AG04450 (cell line): ENCODE measurements at regions not wholly inside any gene's neighbourhood (a gene's known extent, or its start where the extent isn't known, plus 50 kb on each side); places are given as distances from the start of the nearest gene placed in this dataset.

Experiments used
- CTCF ChIA-PET: fragments of 300-600, 350-600 bp; formaldehyde crosslinking; extraction: SDS; loops from one replicate; lab custom pipeline; 2022; ENCODE audit warnings: antibody characterized with exemption, inconsistent platforms; lab: Charles Lee
- POLR2A ChIA-PET: fragments of 350-600 bp; formaldehyde crosslinking; extraction: SDS; loops from one replicate; lab custom pipeline; 2021; ENCODE audit warnings: antibody characterized with exemption, inconsistent platforms; lab: Yijun Ruan, JAX
- DNase-seq: peaks from one replicate; pipeline ENCODE4 v3.0.0-alpha.2; 2011; ENCODE audit warnings: low read depth, low spot score
- H3K27ac ChIP-seq: one replicate; pipeline ENCODE4 v1.5.1; 2012; ENCODE audit warnings: low read depth, low read length, control low read depth
- H3K27me3 ChIP-seq: one replicate; pipeline ENCODE4 v1.6.0; 2012; ENCODE audit warnings: low read length; ENCODE audit not compliant: control insufficient read depth, insufficient read depth
- H3K4me3 ChIP-seq: 2 replicates; pipeline ENCODE4 v1.5.1; 2011; ENCODE audit warnings: mild to moderate bottlenecking, low read depth, low read length, control low read depth
- H3K9me3 ChIP-seq: 2 replicates; pipeline ENCODE4 v1.5.1; 2012; ENCODE audit warnings: low read length; ENCODE audit not compliant: control insufficient read depth, insufficient read depth
- TF ChIP-seq, protein P1 (sequence below): IDR thresholded peaks from 2 replicates; pipeline ENCODE4 v1.5.1; 2011; ENCODE audit warnings: low read depth, low read length, control low read depth, inconsistent platforms

DNA sequence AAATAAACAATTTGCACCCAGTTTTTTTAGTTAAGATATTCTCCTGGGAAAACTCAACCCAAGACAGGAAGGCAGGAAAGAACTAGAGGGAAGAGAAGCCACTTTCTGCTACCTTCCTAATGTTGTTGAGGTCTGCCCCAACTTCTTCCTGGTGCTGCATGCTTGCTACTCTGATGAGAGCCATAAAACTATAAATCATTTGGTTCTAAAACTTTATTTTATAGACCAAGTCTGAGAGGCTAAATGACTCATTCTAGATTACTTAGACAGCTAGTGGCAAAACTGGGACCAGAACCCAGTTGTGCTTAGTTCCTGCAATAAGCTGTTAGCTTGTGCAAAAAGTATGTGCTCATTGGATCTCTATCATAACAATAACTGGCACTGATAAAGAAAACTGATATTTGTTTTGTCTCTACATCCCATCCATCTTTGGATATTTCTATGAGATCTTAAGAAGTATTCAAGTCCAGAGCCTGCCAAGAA, 344.9 kb upstream of the SLC14A2 start:
- no peak overlapping the region for H3K27ac ChIP-seq
- ChIA-PET POLR2A (no interaction called here), CTCF (interaction anchor here (0.6 to 1.1 kb wide), 2 partner anchors 57 to 1578 kb away, joined by 6 to 10 read pairs; no protein-coding TSS in a partner anchor)
- no peak for DNase-seq
- peaks cover 5% of the 10 kb centered on the region for H3K27me3 ChIP-seq
- TF ChIP-seq, protein P1, sequence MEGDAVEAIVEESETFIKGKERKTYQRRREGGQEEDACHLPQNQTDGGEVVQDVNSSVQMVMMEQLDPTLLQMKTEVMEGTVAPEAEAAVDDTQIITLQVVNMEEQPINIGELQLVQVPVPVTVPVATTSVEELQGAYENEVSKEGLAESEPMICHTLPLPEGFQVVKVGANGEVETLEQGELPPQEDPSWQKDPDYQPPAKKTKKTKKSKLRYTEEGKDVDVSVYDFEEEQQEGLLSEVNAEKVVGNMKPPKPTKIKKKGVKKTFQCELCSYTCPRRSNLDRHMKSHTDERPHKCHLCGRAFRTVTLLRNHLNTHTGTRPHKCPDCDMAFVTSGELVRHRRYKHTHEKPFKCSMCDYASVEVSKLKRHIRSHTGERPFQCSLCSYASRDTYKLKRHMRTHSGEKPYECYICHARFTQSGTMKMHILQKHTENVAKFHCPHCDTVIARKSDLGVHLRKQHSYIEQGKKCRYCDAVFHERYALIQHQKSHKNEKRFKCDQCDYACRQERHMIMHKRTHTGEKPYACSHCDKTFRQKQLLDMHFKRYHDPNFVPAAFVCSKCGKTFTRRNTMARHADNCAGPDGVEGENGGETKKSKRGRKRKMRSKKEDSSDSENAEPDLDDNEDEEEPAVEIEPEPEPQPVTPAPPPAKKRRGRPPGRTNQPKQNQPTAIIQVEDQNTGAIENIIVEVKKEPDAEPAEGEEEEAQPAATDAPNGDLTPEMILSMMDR: no peak
- no peak overlapping the region for H3K4me3 ChIP-seq
- no peaks in the 10 kb centered on the region for H3K9me3 ChIP-seq

DNA sequence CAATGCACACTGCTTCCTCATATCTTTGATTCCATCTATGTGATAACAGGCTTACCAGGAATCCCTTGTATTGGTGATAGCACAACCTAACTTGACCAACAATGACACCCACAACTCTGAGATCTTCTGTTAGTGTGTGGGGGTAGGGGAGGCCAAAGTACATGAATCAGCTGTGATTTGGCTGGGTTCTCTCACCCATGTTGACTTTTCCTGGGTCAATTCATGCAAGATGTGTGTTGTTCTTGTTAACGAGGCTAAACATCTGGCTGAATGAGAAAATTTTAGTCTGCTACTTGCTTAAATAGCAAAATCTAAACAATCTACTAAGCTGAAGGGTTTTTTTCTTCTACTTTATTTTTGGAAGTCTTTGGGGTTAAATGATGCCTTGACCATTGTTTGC, 341.2 kb upstream of the SLC14A2 start:
- no peak overlapping the region for H3K27ac ChIP-seq
- TF ChIP-seq, protein P1: no peak
- peaks cover 2% of the 10 kb centered on the region for H3K27me3 ChIP-seq
- POLR2A ChIA-PET: no interaction called here
- DNase-seq: no peak
- H3K4me3 ChIP-seq: no peak overlapping the region
- H3K9me3 ChIP-seq: no peaks in the 10 kb centered on the region
- CTCF ChIA-PET: interaction anchor here (1.4 to 3.9 kb wide), 3 partner anchors 11 to 61 kb away, joined by 3 to 22 read pairs (median 18); no protein-coding TSS in a partner anchor

DNA sequence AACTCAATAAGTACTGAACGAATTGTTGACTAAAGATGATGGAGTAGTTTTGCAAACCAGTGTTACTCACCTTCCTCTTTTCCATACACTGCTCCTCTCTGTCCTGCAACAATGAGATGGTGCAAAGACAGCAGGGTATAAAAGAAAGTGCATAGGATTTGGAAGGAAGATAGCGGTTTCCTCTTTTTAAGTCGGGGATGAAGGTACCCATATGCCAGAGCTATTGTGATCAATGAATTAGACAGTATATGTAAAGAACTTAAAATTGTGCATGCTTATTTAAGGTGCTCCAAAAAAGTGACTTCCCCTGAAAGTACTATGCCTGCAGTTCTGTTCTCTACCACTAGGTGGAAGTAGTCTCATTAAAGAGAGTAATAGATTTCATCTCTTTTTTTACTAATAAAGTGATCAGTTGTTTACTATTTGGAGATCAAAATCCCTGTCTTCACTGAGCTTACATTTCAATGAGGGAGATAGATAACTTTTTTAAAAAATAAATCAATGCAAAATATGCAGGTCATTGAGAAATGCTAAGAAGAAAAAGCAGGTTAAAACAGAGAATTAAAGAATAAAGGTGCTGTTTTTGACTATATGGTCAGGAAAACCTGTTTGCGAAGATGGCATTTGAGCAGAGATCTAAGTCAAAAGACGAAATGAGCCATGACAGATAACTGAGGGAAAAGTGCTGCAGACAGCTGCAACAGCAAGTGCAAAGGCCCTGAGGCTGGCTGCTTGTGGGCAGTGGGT, 339.7 kb upstream of the SLC14A2 start:
- no peaks in the 10 kb centered on the region for H3K27me3 ChIP-seq
- no peak for DNase-seq
- ChIA-PET CTCF (interaction anchor here (0.8 to 3.9 kb wide), 15 partner anchors 8 to 557 kb away, joined by 3 to 22 read pairs (median 4); no protein-coding TSS in a partner anchor), POLR2A (no interaction called here)
- H3K9me3 ChIP-seq: no peaks in the 10 kb centered on the region
- TF ChIP-seq, protein P1: peak; percentile 80
- no peak overlapping the region for H3K4me3 ChIP-seq
- H3K27ac ChIP-seq: no peak overlapping the region

DNA sequence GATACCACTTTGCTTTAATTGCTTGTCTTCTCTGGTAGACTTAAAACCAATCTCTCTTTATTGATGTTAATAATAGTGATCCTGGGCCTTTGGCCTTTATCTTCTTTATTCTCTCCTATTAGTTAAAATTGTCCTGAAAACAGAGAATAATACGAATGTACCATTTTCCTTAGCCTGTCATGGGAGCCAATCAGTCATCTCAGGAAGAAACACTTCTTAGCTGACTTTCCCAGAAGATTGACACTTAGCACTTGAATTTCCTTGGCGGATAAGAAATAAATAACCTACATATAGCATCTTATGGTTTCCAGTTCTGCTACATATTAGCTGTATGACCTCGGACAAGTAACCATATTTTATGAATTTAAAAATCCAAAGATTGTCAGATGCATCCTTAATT, 338.4 kb upstream of the SLC14A2 start:
- Histone ChIP-seq H3K4me3 (no peak overlapping the region), H3K27me3 (peaks cover 2% of the 10 kb centered on the region), H3K9me3 (no peaks in the 10 kb centered on the region), H3K27ac (no peak overlapping the region)
- TF ChIP-seq, protein P1: no peak
- ChIA-PET POLR2A (no interaction called here), CTCF (interaction anchor here (0.6 to 3.9 kb wide), 4 partner anchors 10 to 1889 kb away, joined by 3 to 22 read pairs (median 4); no protein-coding TSS in a partner anchor)
- DNase-seq: no peak

DNA sequence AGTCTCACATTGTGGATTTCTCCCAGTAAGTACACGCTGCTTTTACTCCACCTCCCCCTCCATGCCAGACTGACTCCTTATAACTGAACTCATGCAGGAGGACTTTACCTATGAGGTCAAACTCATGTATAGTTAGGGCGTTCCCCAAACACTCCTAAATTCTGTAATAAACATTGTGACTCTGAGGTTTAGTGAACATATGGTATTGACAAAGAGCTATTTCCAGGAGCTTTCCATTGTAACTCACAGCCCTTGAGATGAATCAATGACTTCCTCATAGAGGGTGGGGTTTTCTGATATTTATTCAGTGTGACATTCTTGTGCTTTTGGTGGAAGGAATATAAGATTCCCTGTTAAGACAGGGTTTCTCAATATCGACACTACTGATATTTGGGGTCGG, 337.4 kb upstream of the SLC14A2 start:
- no peak overlapping the region for H3K4me3 ChIP-seq
- H3K9me3 ChIP-seq: no peaks in the 10 kb centered on the region
- DNase-seq: no peak
- ChIA-PET POLR2A (no interaction called here), CTCF (no interaction called here)
- H3K27me3 ChIP-seq: peaks cover 2% of the 10 kb centered on the region
- no peak overlapping the region for H3K27ac ChIP-seq
- TF ChIP-seq, protein P1: no peak
